Body of pancreas (tissue), 4 donors: ENCODE measurements at regions not wholly inside any gene's neighbourhood (a gene's known extent, or its start where the extent isn't known, plus 50 kb on each side); places are given as distances from the start of the nearest gene placed in this dataset.

Source experiments
- ATAC-seq: fragments of 150-250 bp; one replicate; pipeline ENCODE4 v1.9.1; 2016
- DNase-seq, 4 donors: peaks; one replicate each; pipeline ENCODE4 v3.0.0-alpha.2; 2019
- H3K27ac ChIP-seq, 4 donors: fragments of 200-600 bp; sonication (generic); 1 replicate in 3 of 4; 2 replicates in 1 of 4; pipeline versions ENCODE4 v1.5.1 to v1.6.1; 2016 to 2019; ENCODE audit warnings: mild to moderate bottlenecking in 1 of 4, mixed read lengths in 1 of 4, moderate library complexity in 1 of 4
- H3K27me3 ChIP-seq, 2 donors: fragments of 200-600 bp; sonication (generic); one replicate each; pipeline ENCODE4 v1.6.0; 2016; ENCODE audit warnings: mild to moderate bottlenecking in 1 of 2
- H3K36me3 ChIP-seq, 2 donors: fragments of 200-600 bp; sonication (generic); replicated peaks in 1 of 2; 2 replicates each; pipeline ENCODE4 v1.5.1; 2016; ENCODE audit warnings: low read depth in 2 of 2; ENCODE audit not compliant: insufficient read depth in 1 of 2
- H3K4me1 ChIP-seq: fragments of 200-600 bp; sonication (generic); one replicate; pipeline ENCODE4 v1.6.0; 2016
- H3K4me3 ChIP-seq, 2 donors: fragments of 200-600 bp; sonication (generic); 1 replicate in 1 of 2; 2 replicates in 1 of 2; pipeline ENCODE4 v1.5.1; 2016 to 2019
- H3K9me3 ChIP-seq, 3 donors: fragments of 200-600 bp; sonication (generic); 1 replicate in 2 of 3; 2 replicates in 1 of 3; pipeline ENCODE4 v1.5.1; 2016
- POLR2A ChIP-seq, 3 donors: fragments of 450-650 bp; IDR thresholded peaks; one replicate each; pipeline ENCODE4 v1.6.1; 2016; ENCODE audit warnings: antibody characterized with exemption in 3 of 3, mild to moderate bottlenecking in 2 of 3
- WGBS, 2 donors: methylation state at CpG; one replicate each; pipeline ENCODE4 v1.1.5; 2017; 5-methylcytosine and 5-hydroxymethylcytosine counted together
- intact Hi-C: fragments of 100-400 bp; cut with DNase I; formaldehyde crosslinking; loops from one replicate; pipeline ENCODE4 v1.15.1; 2023
- TF ChIP-seq, protein P1 (sequence below), 7 experiments: fragments of 450-650 bp in 4 of 7; fragments of 200-600 bp in 3 of 7; sonication (generic) in 3 of 7; IDR thresholded peaks; one replicate each; pipeline ENCODE4 v1.5.1; 2016 to 2019; ENCODE audit warnings: antibody characterized with exemption in 7 of 7

DNA sequence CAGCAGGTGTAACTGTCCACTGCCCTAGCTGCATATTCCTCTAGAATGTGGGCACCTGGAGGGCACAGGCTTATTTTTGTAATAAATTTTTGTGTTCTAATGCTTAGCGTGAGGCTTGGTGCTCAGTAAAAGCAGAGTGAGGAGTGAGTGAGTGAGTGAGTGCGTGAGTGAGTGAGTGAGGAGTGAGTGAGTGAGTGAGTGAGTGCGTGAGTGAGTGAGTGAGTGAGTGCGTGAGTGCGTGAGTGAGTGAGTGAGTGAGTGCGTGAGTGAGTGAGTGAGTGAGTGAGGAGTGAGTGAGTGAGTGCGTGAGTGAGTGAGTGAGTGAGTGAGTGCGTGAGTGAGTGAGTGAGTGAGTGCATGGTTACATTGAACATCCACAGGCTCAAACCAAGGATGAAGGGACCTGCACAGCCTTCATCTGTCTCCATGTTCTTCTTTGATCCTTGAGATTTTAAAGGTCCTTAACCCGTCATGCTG lies 371.5 kb downstream of the MED10 start:
- H3K36me3 ChIP-seq: no peaks in the 10 kb centered on the region
- H3K27ac ChIP-seq: no peak overlapping the region
- ATAC-seq: no peak
- intact Hi-C loops: no loop called here
- no peaks in the 10 kb centered on the region for H3K27me3 ChIP-seq
- no peak overlapping the region for H3K4me3 ChIP-seq
- no peak for DNase-seq
- no peaks in the 10 kb centered on the region for H3K9me3 ChIP-seq
- no peaks in the 10 kb centered on the region for H3K4me1 ChIP-seq
- no peak for TF ChIP-seq POLR2A (IDR thresholded peaks at IDR 0.05)
- TF ChIP-seq, protein P1, sequence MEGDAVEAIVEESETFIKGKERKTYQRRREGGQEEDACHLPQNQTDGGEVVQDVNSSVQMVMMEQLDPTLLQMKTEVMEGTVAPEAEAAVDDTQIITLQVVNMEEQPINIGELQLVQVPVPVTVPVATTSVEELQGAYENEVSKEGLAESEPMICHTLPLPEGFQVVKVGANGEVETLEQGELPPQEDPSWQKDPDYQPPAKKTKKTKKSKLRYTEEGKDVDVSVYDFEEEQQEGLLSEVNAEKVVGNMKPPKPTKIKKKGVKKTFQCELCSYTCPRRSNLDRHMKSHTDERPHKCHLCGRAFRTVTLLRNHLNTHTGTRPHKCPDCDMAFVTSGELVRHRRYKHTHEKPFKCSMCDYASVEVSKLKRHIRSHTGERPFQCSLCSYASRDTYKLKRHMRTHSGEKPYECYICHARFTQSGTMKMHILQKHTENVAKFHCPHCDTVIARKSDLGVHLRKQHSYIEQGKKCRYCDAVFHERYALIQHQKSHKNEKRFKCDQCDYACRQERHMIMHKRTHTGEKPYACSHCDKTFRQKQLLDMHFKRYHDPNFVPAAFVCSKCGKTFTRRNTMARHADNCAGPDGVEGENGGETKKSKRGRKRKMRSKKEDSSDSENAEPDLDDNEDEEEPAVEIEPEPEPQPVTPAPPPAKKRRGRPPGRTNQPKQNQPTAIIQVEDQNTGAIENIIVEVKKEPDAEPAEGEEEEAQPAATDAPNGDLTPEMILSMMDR (IDR thresholded peaks at IDR 0.05): no peak
- 65% methylated on average over 8 to 9 of the region's 9 CpGs for WGBS, 2 donors

DNA sequence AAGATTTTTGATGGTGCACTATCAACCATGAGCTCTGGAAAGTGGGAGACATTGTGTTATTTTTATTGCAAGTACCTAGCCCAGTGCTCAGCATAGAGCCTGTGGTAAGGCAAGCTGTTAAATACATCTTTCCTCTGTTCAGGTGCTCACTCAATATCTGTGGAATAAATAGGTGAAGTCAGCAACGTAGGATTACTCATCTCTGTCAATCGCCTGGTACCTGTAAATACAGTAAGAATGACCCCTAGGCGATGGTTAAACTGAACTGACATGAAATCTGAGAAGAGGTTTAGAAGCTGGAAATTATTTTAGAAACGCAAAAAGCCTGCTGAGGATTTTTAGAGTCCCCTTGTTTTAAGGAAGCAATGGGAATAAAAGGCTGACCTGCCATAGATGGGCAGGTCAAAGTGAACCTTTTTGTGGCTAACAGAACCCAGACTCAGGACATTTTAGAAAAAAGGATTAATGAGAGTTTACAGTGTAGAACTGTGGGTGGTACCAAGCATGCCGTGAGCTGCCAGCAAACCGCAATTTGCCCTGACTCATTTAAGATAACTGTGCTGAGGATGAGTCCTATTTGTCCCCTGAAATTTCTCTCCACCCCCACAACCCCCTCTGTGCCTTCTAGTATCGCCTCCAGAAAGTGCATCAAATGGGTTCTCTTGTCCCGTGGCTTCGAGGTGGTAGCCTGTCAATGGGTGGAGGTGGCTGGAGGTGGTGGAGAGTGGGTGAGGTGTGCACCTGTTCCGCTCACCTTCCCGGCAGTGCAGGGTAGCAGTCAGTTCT lies 375.1 kb downstream of the MED10 start:
- intact Hi-C loops: no loop called here
- DNase-seq: no peak
- H3K4me3 ChIP-seq: no peak overlapping the region
- no peak for ATAC-seq
- H3K9me3 ChIP-seq: no peaks in the 10 kb centered on the region
- TF ChIP-seq, protein P1 (IDR thresholded peaks at IDR 0.05): no peak
- TF ChIP-seq POLR2A (IDR thresholded peaks at IDR 0.05): no peak
- H3K27ac ChIP-seq: no peak overlapping the region
- no peaks in the 10 kb centered on the region for H3K27me3 ChIP-seq
- 53% methylated on average over 11 of the region's 11 CpGs for WGBS, 2 donors
- H3K4me1 ChIP-seq: no peaks in the 10 kb centered on the region
- H3K36me3 ChIP-seq: no peaks in the 10 kb centered on the region

DNA sequence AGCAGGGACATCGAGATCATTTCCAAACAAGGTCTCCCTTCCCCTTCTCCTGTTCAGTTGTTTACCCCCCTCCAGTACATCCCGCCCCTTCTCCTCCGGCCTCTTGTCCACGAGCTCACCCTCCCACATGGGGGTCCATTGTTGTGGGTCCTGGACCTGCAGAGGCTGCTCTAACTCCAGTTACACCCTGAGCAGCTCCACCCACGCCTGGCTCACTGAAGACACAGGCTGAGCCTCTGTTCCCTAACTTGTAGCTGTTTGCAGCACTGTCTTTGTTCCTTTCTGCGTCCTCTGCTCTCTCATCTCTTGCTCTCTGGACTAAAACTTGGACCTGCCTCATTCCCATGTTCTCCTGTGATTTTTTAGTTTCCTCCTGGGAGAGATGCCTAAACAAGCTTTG lies 377.5 kb downstream of the MED10 start:
- H3K9me3 ChIP-seq: no peaks in the 10 kb centered on the region
- 27 to 40% methylated on average over 6 of the region's 6 CpGs for WGBS, 2 donors
- no peaks in the 10 kb centered on the region for H3K36me3 ChIP-seq
- no peak overlapping the region for H3K4me3 ChIP-seq
- intact Hi-C loops: no loop called here
- ATAC-seq: no peak
- TF ChIP-seq POLR2A (IDR thresholded peaks at IDR 0.05): no peak
- TF ChIP-seq, protein P1 (IDR thresholded peaks at IDR 0.05): no peak
- no peak for DNase-seq
- no peaks in the 10 kb centered on the region for H3K4me1 ChIP-seq
- no peak overlapping the region for H3K27ac ChIP-seq
- no peaks in the 10 kb centered on the region for H3K27me3 ChIP-seq

DNA sequence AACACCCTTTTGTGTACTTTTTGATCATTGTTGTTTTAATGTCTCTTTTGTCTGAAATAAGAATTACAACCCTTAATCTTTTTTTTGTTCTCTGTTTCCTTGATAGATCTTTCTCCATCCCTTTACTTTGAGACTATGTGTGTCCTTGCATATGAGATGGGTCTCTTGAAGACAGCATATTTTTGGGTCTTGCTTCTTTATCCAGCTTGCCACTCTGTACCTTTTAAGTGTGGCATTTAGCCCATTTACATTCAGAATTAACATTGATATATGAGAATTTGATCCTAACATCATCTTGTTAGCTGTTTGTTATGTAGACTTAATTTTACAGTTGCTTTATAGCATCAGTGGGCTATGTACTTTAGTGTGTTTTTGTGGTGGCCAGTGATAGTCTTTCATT lies 382.5 kb downstream of the MED10 start:
- no peaks in the 10 kb centered on the region for H3K4me1 ChIP-seq
- intact Hi-C loops: no loop called here
- no peak for ATAC-seq
- no peak for DNase-seq
- H3K4me3 ChIP-seq: no peak overlapping the region
- H3K27ac ChIP-seq: no peak overlapping the region
- no peaks in the 10 kb centered on the region for H3K36me3 ChIP-seq
- H3K9me3 ChIP-seq: peaks cover 0 to 15% (median 0%) of the 10 kb centered on the region in 3 donors
- TF ChIP-seq, protein P1 (IDR thresholded peaks at IDR 0.05): no peak
- TF ChIP-seq POLR2A (IDR thresholded peaks at IDR 0.05): no peak
- no peaks in the 10 kb centered on the region for H3K27me3 ChIP-seq
